Calu3 (cell line): ENCODE measurements at regions not wholly inside any gene's neighbourhood (a gene's known extent, or its start where the extent isn't known, plus 50 kb on each side); places are given as distances from the start of the nearest gene placed in this dataset.

ENCODE experiments used
- BruUV-seq: library from RNA; stranded (reverse); fragments of 400-500 nt; replicated peaks from 2 replicates; lab custom pipeline; 2021; lab: Mats Ljungman, UMichigan
- CTCF ChIA-PET: fragments of 300-600 bp; sonication (Branson Sonifier 250); formaldehyde crosslinking; loops from one replicate; lab custom pipeline; 2022; ENCODE audit warnings: antibody characterized with exemption; lab: Charles Lee
- DNase-seq: peaks from one replicate; pipeline ENCODE4 v3.0.0; 2022
- H3K27ac Mint-ChIP-seq: one replicate; pipeline ENCODE4 v1.8.0; 2022; ENCODE audit warnings: mixed read lengths; ENCODE audit not compliant: unreplicated experiment
- H3K27me3 Mint-ChIP-seq: one replicate; pipeline ENCODE4 v1.8.0; 2022; ENCODE audit warnings: mixed read lengths; ENCODE audit not compliant: unreplicated experiment
- H3K36me3 Mint-ChIP-seq: one replicate; pipeline ENCODE4 v1.8.0; 2022; ENCODE audit warnings: mild to moderate bottlenecking, moderate library complexity, mixed read lengths; ENCODE audit not compliant: insufficient read depth, unreplicated experiment
- H3K4me1 Mint-ChIP-seq: one replicate; pipeline ENCODE4 v1.8.0; 2022; ENCODE audit warnings: mild to moderate bottlenecking, low read depth, mixed read lengths; ENCODE audit not compliant: unreplicated experiment
- H3K4me3 Mint-ChIP-seq: one replicate; pipeline ENCODE4 v1.8.0; 2022; ENCODE audit warnings: mild to moderate bottlenecking, low read depth, moderate library complexity, mixed read lengths; ENCODE audit not compliant: unreplicated experiment
- H3K9me3 Mint-ChIP-seq: one replicate; pipeline ENCODE4 v1.8.0; 2022; ENCODE audit warnings: low read depth, mixed read lengths; ENCODE audit not compliant: unreplicated experiment
- intact Hi-C: fragments of 100-400 bp; cut with micrococcal nuclease; formaldehyde crosslinking; loops from one replicate; pipeline ENCODE4 v1.10.0; 2022; ENCODE audit not compliant: unreplicated experiment
- TF ChIP-seq, protein P1 (sequence below): fragments of 200-600 bp; IDR thresholded peaks from one replicate; pipeline ENCODE4 v1.8.0; 2022; ENCODE audit warnings: antibody characterized with exemption; ENCODE audit not compliant: unreplicated experiment

GRCh38 chr13:73358606-73359095 lies 299.8 kb downstream of the KLF5 start:
- H3K36me3 Mint-ChIP-seq, result no peaks in the 10 kb centered on the region
- H3K27ac Mint-ChIP-seq, result peak overlapping the region; percentile 24
- intact Hi-C loops, result no loop called here
- no peak overlapping the region for H3K4me3 Mint-ChIP-seq
- no peak for DNase-seq
- TF ChIP-seq, protein P1, sequence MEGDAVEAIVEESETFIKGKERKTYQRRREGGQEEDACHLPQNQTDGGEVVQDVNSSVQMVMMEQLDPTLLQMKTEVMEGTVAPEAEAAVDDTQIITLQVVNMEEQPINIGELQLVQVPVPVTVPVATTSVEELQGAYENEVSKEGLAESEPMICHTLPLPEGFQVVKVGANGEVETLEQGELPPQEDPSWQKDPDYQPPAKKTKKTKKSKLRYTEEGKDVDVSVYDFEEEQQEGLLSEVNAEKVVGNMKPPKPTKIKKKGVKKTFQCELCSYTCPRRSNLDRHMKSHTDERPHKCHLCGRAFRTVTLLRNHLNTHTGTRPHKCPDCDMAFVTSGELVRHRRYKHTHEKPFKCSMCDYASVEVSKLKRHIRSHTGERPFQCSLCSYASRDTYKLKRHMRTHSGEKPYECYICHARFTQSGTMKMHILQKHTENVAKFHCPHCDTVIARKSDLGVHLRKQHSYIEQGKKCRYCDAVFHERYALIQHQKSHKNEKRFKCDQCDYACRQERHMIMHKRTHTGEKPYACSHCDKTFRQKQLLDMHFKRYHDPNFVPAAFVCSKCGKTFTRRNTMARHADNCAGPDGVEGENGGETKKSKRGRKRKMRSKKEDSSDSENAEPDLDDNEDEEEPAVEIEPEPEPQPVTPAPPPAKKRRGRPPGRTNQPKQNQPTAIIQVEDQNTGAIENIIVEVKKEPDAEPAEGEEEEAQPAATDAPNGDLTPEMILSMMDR, result no peak
- CTCF ChIA-PET, result interaction anchor here (0.6 kb wide), 1 partner anchor 446 kb away, joined by 3 read pairs; no protein-coding TSS in a partner anchor
- peaks cover 9% of the 10 kb centered on the region for H3K4me1 Mint-ChIP-seq
- no peaks in the 10 kb centered on the region for H3K27me3 Mint-ChIP-seq
- BruUV-seq, result no TSS peak
- no peaks in the 10 kb centered on the region for H3K9me3 Mint-ChIP-seq

- DNase-seq, result no peak
- Mint-ChIP-seq H3K36me3 (no peaks in the 10 kb centered on the region), H3K27me3 (no peaks in the 10 kb centered on the region), H3K27ac (no peak overlapping the region), H3K4me1 (peaks cover 9% of the 10 kb centered on the region), H3K9me3 (no peaks in the 10 kb centered on the region), H3K4me3 (no peak overlapping the region)
- intact Hi-C loops, result no loop called here
- TF ChIP-seq, protein P1, result no peak
- CTCF ChIA-PET, result no interaction called here
- BruUV-seq, result no TSS peak
These were observed 296.3 kb downstream of the KLF5 start for GRCh38 chr13:73355134-73355533.

GRCh38 chr13:73351730-73352129 lies 292.9 kb downstream of the KLF5 start:
- CTCF ChIA-PET, result no interaction called here
- TF ChIP-seq, protein P1, result no peak
- Mint-ChIP-seq H3K27me3 (no peaks in the 10 kb centered on the region), H3K4me3 (no peak overlapping the region), H3K36me3 (no peaks in the 10 kb centered on the region), H3K27ac (no peak overlapping the region), H3K9me3 (no peaks in the 10 kb centered on the region), H3K4me1 (no peaks in the 10 kb centered on the region)
- intact Hi-C loops, result no loop called here
- DNase-seq, result no peak
- BruUV-seq, result no TSS peak

DNA sequence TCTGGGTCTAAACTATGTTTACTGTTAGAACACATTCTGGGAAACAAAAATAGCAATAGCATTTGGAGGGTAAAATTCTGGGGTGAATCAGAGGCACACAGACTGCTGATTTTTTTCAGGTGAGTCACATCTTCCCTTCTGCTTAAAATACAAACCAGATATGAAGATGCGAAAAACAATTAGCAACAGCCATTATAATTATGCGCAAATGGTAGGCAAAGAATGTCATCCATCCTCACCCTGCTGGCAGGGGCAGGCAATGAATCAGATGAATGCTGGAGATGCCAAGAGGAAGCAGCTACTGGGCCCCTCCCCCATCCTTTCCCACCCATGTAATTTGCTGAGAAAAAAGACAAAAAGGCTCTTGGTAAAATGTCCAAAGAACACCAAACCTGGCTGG lies 282.9 kb downstream of the KLF5 start:
- no peaks in the 10 kb centered on the region for H3K27me3 Mint-ChIP-seq
- no peaks in the 10 kb centered on the region for H3K4me1 Mint-ChIP-seq
- no TSS peak for BruUV-seq
- H3K27ac Mint-ChIP-seq, result no peak overlapping the region
- TF ChIP-seq, protein P1, result no peak
- no peak for DNase-seq
- no peak overlapping the region for H3K4me3 Mint-ChIP-seq
- H3K36me3 Mint-ChIP-seq, result no peaks in the 10 kb centered on the region
- H3K9me3 Mint-ChIP-seq, result no peaks in the 10 kb centered on the region
- intact Hi-C loops, result no loop called here
- CTCF ChIA-PET, result no interaction called here
